A549 (cell line): ENCODE measurements at regions not wholly inside any gene's neighbourhood (a gene's known extent, or its start where the extent isn't known, plus 50 kb on each side); places are given as distances from the start of the nearest gene placed in this dataset.
A peak's percentile ranks its signal among the peaks of the same experiment; 100 is the strongest.

Experiments used
- ATAC-seq, 2 experiments: fragments of 200-7000 bp in 1 of 2; fragments of >200 bp in 1 of 2; cut with Nextera tagmentation in 1 of 2; cut with Tn5 transposase in 1 of 2; 3 replicates each; pipeline versions ENCODE4 v1.8.0 to v1.9.1; 2018 to 2020; ENCODE audit warnings: mild to moderate bottlenecking in 1 of 2, moderate library complexity in 1 of 2
- CTCF ChIA-PET: fragments of 300-600 bp; sonication (Branson Sonifier 250); formaldehyde crosslinking; extraction: SDS; loops from one replicate; lab custom pipeline; 2021; ENCODE audit warnings: antibody characterized with exemption, inconsistent platforms; lab: Yijun Ruan, JAX
- POLR2A ChIA-PET: fragments of 350-600 bp; formaldehyde crosslinking; extraction: SDS; loops from one replicate; lab custom pipeline; 2021; ENCODE audit warnings: antibody characterized with exemption, inconsistent platforms; lab: Yijun Ruan, JAX
- DNase-seq, 2 experiments: peaks; one replicate each; pipeline versions ENCODE4 v3.0.0 to v3.0.0-alpha.2; 2011 to 2016; ENCODE audit warnings: low read depth in 1 of 2, low spot score in 1 of 2
- FAIRE-seq: peaks from 2 replicates; lab custom pipeline; 2011; peaks lifted over from hg19 to GRCh38; lab: Jason Lieb, UNC
- H3K27ac ChIP-seq, 2 experiments: fragments of >200 bp; sonication (Bioruptor Twin); formaldehyde crosslinking; 3 replicates each; pipeline ENCODE4 v1.5.1; 2016 to 2017
- H3K4me1 ChIP-seq: fragments of >200 bp; sonication (Bioruptor Twin); formaldehyde crosslinking; 3 replicates; pipeline ENCODE4 v1.6.1; 2016
- H3K4me2 ChIP-seq: fragments of >200 bp; sonication (Bioruptor Twin); formaldehyde crosslinking; 3 replicates; pipeline ENCODE4 v1.6.1; 2016
- H3K4me3 ChIP-seq: fragments of >200 bp; sonication (Bioruptor Twin); formaldehyde crosslinking; 3 replicates; pipeline ENCODE4 v1.5.1; 2016
- H3K9me3 ChIP-seq: fragments of >200 bp; sonication (Bioruptor Twin); formaldehyde crosslinking; 3 replicates; pipeline ENCODE4 v1.6.1; 2016
- BCL3 ChIP-seq: fragments of >200 bp; sonication (Bioruptor Twin); formaldehyde crosslinking; IDR thresholded peaks from 3 replicates; pipeline ENCODE4 v1.6.1; 2016
- CEBPB ChIP-seq, 2 experiments: fragments of >200 bp in 1 of 2; sonication (Bioruptor Twin) in 1 of 2; formaldehyde crosslinking in 1 of 2; IDR thresholded peaks; 2 replicates each; pipeline ENCODE4 v1.6.1; 2012 to 2016
- E2F6 ChIP-seq: IDR thresholded peaks from 2 replicates; pipeline ENCODE4 v1.6.1; 2012; ENCODE audit warnings: low read depth, borderline replicate concordance
- EHMT2 ChIP-seq: fragments of 200-600 bp; sonication (generic); IDR thresholded peaks from 2 replicates; pipeline ENCODE4 v1.6.1; 2016; ENCODE audit warnings: antibody characterized with exemption, low read depth, mild to moderate bottlenecking, moderate library complexity
- ELK1 ChIP-seq: fragments of 150-350 bp; IDR thresholded peaks from 2 replicates; pipeline ENCODE4 v1.6.1; 2014; ENCODE audit warnings: low read depth, mild to moderate bottlenecking, low read length
- EP300 ChIP-seq, 2 experiments: fragments of >200 bp; sonication (Bioruptor Twin); formaldehyde crosslinking; IDR thresholded peaks; 2 replicates in 1 of 2; 3 replicates in 1 of 2; pipeline ENCODE4 v1.6.1; 2016 to 2017
- ESRRA ChIP-seq: fragments of 150-350 bp; IDR thresholded peaks from 2 replicates; pipeline ENCODE4 v1.6.1; 2014; ENCODE audit warnings: mild to moderate bottlenecking, low read length, borderline replicate concordance
- GATA3 ChIP-seq: IDR thresholded peaks from 2 replicates; pipeline ENCODE4 v1.6.1; 2012; ENCODE audit warnings: borderline replicate concordance
- HMGXB4 ChIP-seq: fragments of 250-450 bp; sonication (Bioruptor Pico); IDR thresholded peaks from 2 replicates; pipeline ENCODE4 v1.5.0; 2021; ENCODE audit warnings: mild to moderate bottlenecking, moderate library complexity, borderline replicate concordance
- JUN ChIP-seq, 2 experiments: fragments of >200 bp; sonication (Bioruptor Twin); formaldehyde crosslinking; IDR thresholded peaks; 2 replicates in 1 of 2; 3 replicates in 1 of 2; pipeline ENCODE4 v1.6.1; 2016 to 2017
- KDM5A ChIP-seq: fragments of 200-600 bp; sonication (generic); IDR thresholded peaks from 2 replicates; pipeline ENCODE4 v1.6.1; 2016; ENCODE audit warnings: antibody characterized with exemption, mild to moderate bottlenecking
- MYC ChIP-seq: IDR thresholded peaks from 2 replicates; pipeline ENCODE4 v1.6.1; 2012; ENCODE audit warnings: mild to moderate bottlenecking, inconsistent platforms, low read length, improper control_type of control experiment, borderline replicate concordance
- NFE2L2 ChIP-seq: fragments of 150-350 bp; conservative IDR thresholded peaks from 2 replicates; pipeline ENCODE4 v1.6.1; 2014; ENCODE audit warnings: low read length
- NR3C1 ChIP-seq: fragments of >200 bp; sonication (Bioruptor Twin); formaldehyde crosslinking; IDR thresholded peaks from 3 replicates; pipeline ENCODE4 v1.6.1; 2017
- POLR2A ChIP-seq: IDR thresholded peaks from 2 replicates; pipeline ENCODE4 v1.6.1; 2012; ENCODE audit warnings: mild to moderate bottlenecking, low read length
- RARB ChIP-seq: fragments of 250-450 bp; sonication (Bioruptor Pico); IDR thresholded peaks from 2 replicates; pipeline ENCODE4 v1.8.0; 2021; ENCODE audit warnings: mild to moderate bottlenecking, moderate library complexity
- RCOR1 ChIP-seq: fragments of 150-350 bp; IDR thresholded peaks from 2 replicates; pipeline ENCODE4 v1.6.1; 2014; ENCODE audit warnings: antibody characterized with exemption, low read length, low read depth
- SMC3 ChIP-seq: fragments of >200 bp; sonication (Bioruptor Twin); formaldehyde crosslinking; IDR thresholded peaks from 3 replicates; pipeline ENCODE4 v1.6.1; 2018; ENCODE audit warnings: inconsistent platforms
- TFCP2L1 ChIP-seq: fragments of 250-450 bp; sonication (Bioruptor Pico); IDR thresholded peaks from 2 replicates; pipeline ENCODE4 v1.5.0; 2021; ENCODE audit warnings: mild to moderate bottlenecking
- USF2 ChIP-seq: fragments of 450-650 bp; IDR thresholded peaks from 2 replicates; pipeline ENCODE4 v1.6.1; 2014; ENCODE audit warnings: antibody characterized with exemption
- ZFP36 ChIP-seq: fragments of 450-650 bp; IDR thresholded peaks from 2 replicates; pipeline ENCODE4 v1.6.1; 2014; ENCODE audit warnings: borderline replicate concordance; ENCODE audit not compliant: partially characterized antibody
- ZSCAN20 ChIP-seq: fragments of 250-450 bp; sonication (Bioruptor Pico); IDR thresholded peaks from 2 replicates; pipeline ENCODE4 v1.8.0; 2022; ENCODE audit warnings: mild to moderate bottlenecking, moderate library complexity
- WGBS: methylation state at CpG from one replicate; pipeline ENCODE4 v1.1.6; 2017; ENCODE audit errors: missing lambda C conversion rate; 5-methylcytosine and 5-hydroxymethylcytosine counted together

- ChIA-PET CTCF (no interaction called here), POLR2A (no interaction called here)
- WGBS = 3% methylated on average over 1 of the region's 1 CpG
- Histone ChIP-seq H3K4me1 (no peaks in the 10 kb centered on the region), H3K9me3 (no peaks in the 10 kb centered on the region)
- no peak for ATAC-seq
- TF ChIP-seq ZSCAN20 (CRISPR knock-in tag) = no peak
- TF ChIP-seq MYC = no peak
- TF ChIP-seq EHMT2 = no peak
- no peak for TF ChIP-seq JUN (IDR thresholded peaks at IDR 0.05)
- no peak for TF ChIP-seq ESRRA
- no peak for TF ChIP-seq RCOR1
- TF ChIP-seq NFE2L2 = no peak
- TF ChIP-seq POLR2A = no peak
- no peak for TF ChIP-seq USF2
- no peak for TF ChIP-seq EP300 (IDR thresholded peaks at IDR 0.05)
- TF ChIP-seq TFCP2L1 (CRISPR knock-in tag) = no peak
- TF ChIP-seq E2F6 = no peak
- TF ChIP-seq, all 56 proteins: peak for 0
- FAIRE-seq (no peak), DNase-seq (no peak)
- H3K4me3 ChIP-seq = no peak overlapping the region
- no peak overlapping the region for H3K4me2 ChIP-seq
- H3K27ac ChIP-seq = no peak overlapping the region
Observed at GRCh38 chr2:39934851-39935250, 155.8 kb upstream of the THUMPD2 start.

GRCh38 chr2:39933196-39933595 is 154.1 kb upstream of the THUMPD2 start:
- CTCF ChIA-PET = interaction anchor here (1.6 kb wide), 1 partner anchor 20 kb away, joined by 5 read pairs; no protein-coding TSS in a partner anchor
- no peak overlapping the region for H3K4me3 ChIP-seq
- peak; percentile 51 for FAIRE-seq

More at GRCh38 chr2:39933196-39933595, 154.1 kb upstream of the THUMPD2 start:
- POLR2A ChIA-PET = no interaction called here
- no peaks in the 10 kb centered on the region for H3K9me3 ChIP-seq
- no peak overlapping the region for H3K27ac ChIP-seq
- no peak for ATAC-seq
- no peaks in the 10 kb centered on the region for H3K4me1 ChIP-seq
- WGBS = 6% methylated on average over 3 of the region's 3 CpGs
- H3K4me2 ChIP-seq = no peak overlapping the region
- TF ChIP-seq TFCP2L1 (CRISPR knock-in tag) (no peak), HMGXB4 (CRISPR knock-in tag) (no peak), E2F6 (no peak), POLR2A (no peak), GATA3 (no peak), CEBPB (IDR thresholded peaks at IDR 0.05) (no peak), USF2 (no peak), RARB (no peak), KDM5A (no peak), SMC3 (no peak), RCOR1 (no peak), ELK1 (no peak), BCL3 (no peak), NR3C1 (no peak), ZFP36 (no peak)
- no peak for DNase-seq
